ENCODE measurements at regions not wholly inside any gene's neighbourhood (a gene's known extent, or its start where the extent isn't known, plus 50 kb on each side); places are given as distances from the start of the nearest gene placed in this dataset.

DNA sequence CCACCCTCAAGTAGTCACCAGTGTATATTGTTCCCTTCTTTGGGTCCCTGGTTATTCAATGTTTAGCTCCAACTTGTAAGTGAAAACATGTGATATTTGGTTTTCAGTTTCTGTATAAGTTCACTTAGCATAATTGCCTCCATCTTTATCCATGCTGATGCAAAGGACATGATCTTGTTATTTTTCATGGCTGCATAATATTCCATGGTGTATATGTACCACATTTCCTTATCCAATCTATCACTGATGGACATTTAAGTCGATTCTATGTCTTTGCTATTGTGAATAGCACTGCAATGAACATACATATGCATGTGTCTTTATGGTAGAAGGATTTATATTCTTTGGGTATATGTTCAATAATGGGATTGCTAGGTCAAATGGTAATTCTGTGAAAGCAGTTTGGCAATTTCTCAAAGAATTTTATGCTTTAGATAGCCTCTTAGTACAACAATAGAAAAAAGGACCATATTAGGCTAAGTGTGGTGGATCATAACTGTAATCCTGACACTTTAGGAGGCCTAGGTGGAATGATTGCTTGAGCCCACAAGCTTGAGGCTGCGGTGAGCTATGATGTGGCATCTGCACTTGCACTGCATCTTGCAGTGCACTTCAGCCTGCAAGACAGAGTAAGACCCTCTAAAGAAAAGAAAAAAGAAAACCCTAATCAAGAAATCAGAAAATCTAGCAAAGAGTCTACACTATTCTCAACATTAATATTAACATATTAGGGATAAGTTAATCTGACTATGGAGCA lies 468.5 kb upstream of the FAT3 start:
- no peaks in the 10 kb centered on the region for H3K36me3 ChIP-seq (replicated peaks; ENCODE audit: low read depth, low read length)
- no peaks in the 10 kb centered on the region for H3K9me3 ChIP-seq (ENCODE audit: insufficient read depth, low read length)
- no peaks in the 10 kb centered on the region for H3K4me1 ChIP-seq (ENCODE audit: low read length)
- no peaks in the 10 kb centered on the region for H3K79me2 ChIP-seq (ENCODE audit: low read length)
- H3K4me2 ChIP-seq (ENCODE audit: low read length): no peak overlapping the region
- TF ChIP-seq, protein P1, sequence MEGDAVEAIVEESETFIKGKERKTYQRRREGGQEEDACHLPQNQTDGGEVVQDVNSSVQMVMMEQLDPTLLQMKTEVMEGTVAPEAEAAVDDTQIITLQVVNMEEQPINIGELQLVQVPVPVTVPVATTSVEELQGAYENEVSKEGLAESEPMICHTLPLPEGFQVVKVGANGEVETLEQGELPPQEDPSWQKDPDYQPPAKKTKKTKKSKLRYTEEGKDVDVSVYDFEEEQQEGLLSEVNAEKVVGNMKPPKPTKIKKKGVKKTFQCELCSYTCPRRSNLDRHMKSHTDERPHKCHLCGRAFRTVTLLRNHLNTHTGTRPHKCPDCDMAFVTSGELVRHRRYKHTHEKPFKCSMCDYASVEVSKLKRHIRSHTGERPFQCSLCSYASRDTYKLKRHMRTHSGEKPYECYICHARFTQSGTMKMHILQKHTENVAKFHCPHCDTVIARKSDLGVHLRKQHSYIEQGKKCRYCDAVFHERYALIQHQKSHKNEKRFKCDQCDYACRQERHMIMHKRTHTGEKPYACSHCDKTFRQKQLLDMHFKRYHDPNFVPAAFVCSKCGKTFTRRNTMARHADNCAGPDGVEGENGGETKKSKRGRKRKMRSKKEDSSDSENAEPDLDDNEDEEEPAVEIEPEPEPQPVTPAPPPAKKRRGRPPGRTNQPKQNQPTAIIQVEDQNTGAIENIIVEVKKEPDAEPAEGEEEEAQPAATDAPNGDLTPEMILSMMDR (IDR thresholded peaks at IDR 0.05; ENCODE audit: low read depth, low read length): no peak
- no peak for TF ChIP-seq EZH2phosphoT487 (IDR thresholded peaks at IDR 0.05; ENCODE audit: low read depth)
- H3K27ac ChIP-seq (ENCODE audit: low read length): no peak overlapping the region
- H3K9ac ChIP-seq (ENCODE audit: low read length): no peak overlapping the region
- H3K27me3 ChIP-seq (ENCODE audit: low read depth, low read length): no peaks in the 10 kb centered on the region
- H3K4me3 ChIP-seq (ENCODE audit: low read length): no peak overlapping the region
- no peak overlapping the region for H2AFZ ChIP-seq (ENCODE audit: low read depth, low read length)
- H4K20me1 ChIP-seq (ENCODE audit: insufficient read depth, low read length): no peaks in the 10 kb centered on the region

GRCh38 chr11:91755526-91755925 lies 469.1 kb upstream of the FAT3 start:
- TF ChIP-seq, protein P1 (IDR thresholded peaks at IDR 0.05; ENCODE audit: low read depth, low read length): no peak
- TF ChIP-seq EZH2phosphoT487 (IDR thresholded peaks at IDR 0.05; ENCODE audit: low read depth): no peak
- Histone ChIP-seq H3K27ac (ENCODE audit: low read length) (no peak overlapping the region), H3K27me3 (ENCODE audit: low read depth, low read length) (no peaks in the 10 kb centered on the region), H3K36me3 (replicated peaks; ENCODE audit: low read depth, low read length) (no peaks in the 10 kb centered on the region), H3K4me2 (ENCODE audit: low read length) (no peak overlapping the region), H3K4me1 (ENCODE audit: low read length) (no peaks in the 10 kb centered on the region), H4K20me1 (ENCODE audit: insufficient read depth, low read length) (no peaks in the 10 kb centered on the region), H3K79me2 (ENCODE audit: low read length) (no peaks in the 10 kb centered on the region), H2AFZ (ENCODE audit: low read depth, low read length) (no peak overlapping the region), H3K9me3 (ENCODE audit: insufficient read depth, low read length) (no peaks in the 10 kb centered on the region), H3K9ac (ENCODE audit: low read length) (no peak overlapping the region), H3K4me3 (ENCODE audit: low read length) (no peak overlapping the region)

DNA sequence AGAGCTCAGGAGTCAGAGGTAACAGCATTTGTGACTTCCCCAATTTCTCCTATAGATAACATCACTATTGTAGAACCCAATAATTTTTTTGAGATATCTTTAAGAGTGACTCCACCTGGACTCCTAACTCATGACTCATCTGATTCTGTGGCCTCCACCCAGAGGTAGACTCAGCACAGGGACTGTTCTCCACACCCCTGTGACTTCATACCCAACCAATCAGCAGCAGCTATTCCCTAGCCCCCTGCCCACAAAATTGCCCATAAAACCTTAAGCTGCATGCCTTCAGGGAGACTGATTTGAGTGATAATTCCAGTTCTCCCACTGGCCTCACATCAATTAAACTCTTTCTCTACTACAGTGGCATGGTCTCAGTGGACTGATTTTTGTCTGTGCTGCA lies 475.4 kb upstream of the FAT3 start:
- H3K36me3 ChIP-seq (replicated peaks; ENCODE audit: low read depth, low read length): no peaks in the 10 kb centered on the region
- no peaks in the 10 kb centered on the region for H4K20me1 ChIP-seq (ENCODE audit: insufficient read depth, low read length)
- no peak overlapping the region for H3K27ac ChIP-seq (ENCODE audit: low read length)
- H3K4me3 ChIP-seq (ENCODE audit: low read length): no peak overlapping the region
- H3K9me3 ChIP-seq (ENCODE audit: insufficient read depth, low read length): no peaks in the 10 kb centered on the region
- no peak overlapping the region for H3K4me2 ChIP-seq (ENCODE audit: low read length)
- no peaks in the 10 kb centered on the region for H3K79me2 ChIP-seq (ENCODE audit: low read length)
- no peaks in the 10 kb centered on the region for H3K4me1 ChIP-seq (ENCODE audit: low read length)
- TF ChIP-seq, protein P1 (IDR thresholded peaks at IDR 0.05; ENCODE audit: low read depth, low read length): no peak
- no peak for TF ChIP-seq EZH2phosphoT487 (IDR thresholded peaks at IDR 0.05; ENCODE audit: low read depth)
- no peaks in the 10 kb centered on the region for H3K27me3 ChIP-seq (ENCODE audit: low read depth, low read length)
- H3K9ac ChIP-seq (ENCODE audit: low read length): no peak overlapping the region
- no peak overlapping the region for H2AFZ ChIP-seq (ENCODE audit: low read depth, low read length)

- H3K4me1 ChIP-seq (ENCODE audit: low read length): no peaks in the 10 kb centered on the region
- H3K4me2 ChIP-seq (ENCODE audit: low read length): no peak overlapping the region
- H4K20me1 ChIP-seq (ENCODE audit: insufficient read depth, low read length): no peaks in the 10 kb centered on the region
- no peak overlapping the region for H3K4me3 ChIP-seq (ENCODE audit: low read length)
- H3K36me3 ChIP-seq (replicated peaks; ENCODE audit: low read depth, low read length): no peaks in the 10 kb centered on the region
- H3K27ac ChIP-seq (ENCODE audit: low read length): no peak overlapping the region
- no peaks in the 10 kb centered on the region for H3K27me3 ChIP-seq (ENCODE audit: low read depth, low read length)
- no peaks in the 10 kb centered on the region for H3K9me3 ChIP-seq (ENCODE audit: insufficient read depth, low read length)
- no peak overlapping the region for H3K9ac ChIP-seq (ENCODE audit: low read length)
- H2AFZ ChIP-seq (ENCODE audit: low read depth, low read length): no peak overlapping the region
- no peaks in the 10 kb centered on the region for H3K79me2 ChIP-seq (ENCODE audit: low read length)
- TF ChIP-seq, protein P1 (IDR thresholded peaks at IDR 0.05; ENCODE audit: low read depth, low read length): no peak
- TF ChIP-seq EZH2phosphoT487 (IDR thresholded peaks at IDR 0.05; ENCODE audit: low read depth): no peak
Measured at GRCh38 chr11:91742155-91742554, 482.5 kb upstream of the FAT3 start.
